NCI-H446 (cell line): ENCODE measurements at regions not wholly inside any gene's neighbourhood (a gene's known extent, or its start where the extent isn't known, plus 50 kb on each side); places are given as distances from the start of the nearest gene placed in this dataset.
A peak's percentile ranks its signal among the peaks of the same experiment; 100 is the strongest.

Experiments used
- DNase-seq, 2 experiments: peaks; one replicate each; lab custom pipeline; 2025; lab: John Stamatoyannopoulos, UW

DNA sequence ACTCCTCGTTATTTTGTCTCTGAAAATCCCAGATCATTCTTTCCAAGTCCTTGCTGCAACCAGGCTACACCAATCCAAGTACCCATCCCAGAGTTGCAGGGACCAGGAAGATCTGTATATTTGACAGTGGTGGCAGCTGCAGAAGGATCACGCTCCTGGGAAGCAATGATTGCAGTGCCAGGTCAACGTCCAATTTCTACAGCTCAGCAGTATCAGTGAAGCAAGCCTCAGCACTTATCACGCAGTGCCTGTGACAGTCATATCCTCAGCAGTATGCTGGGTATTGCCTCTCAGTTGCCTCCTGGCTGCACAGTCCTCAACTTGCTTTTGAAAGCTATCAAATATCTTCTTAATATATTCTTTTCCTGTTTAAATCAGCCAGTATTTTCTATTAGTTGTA is 66.7 kb downstream of the BARHL2 start:
- DNase-seq = no peak

GRCh38 chr1:90640325-90640724 is 76.8 kb downstream of the BARHL2 start:
- DNase-seq = no peak

GRCh38 chr1:90622666-90623065 is 94.4 kb downstream of the BARHL2 start:
- DNase-seq = no peak

GRCh38 chr1:90621986-90622385 is 95.1 kb downstream of the BARHL2 start:
- DNase-seq = no peak

DNA sequence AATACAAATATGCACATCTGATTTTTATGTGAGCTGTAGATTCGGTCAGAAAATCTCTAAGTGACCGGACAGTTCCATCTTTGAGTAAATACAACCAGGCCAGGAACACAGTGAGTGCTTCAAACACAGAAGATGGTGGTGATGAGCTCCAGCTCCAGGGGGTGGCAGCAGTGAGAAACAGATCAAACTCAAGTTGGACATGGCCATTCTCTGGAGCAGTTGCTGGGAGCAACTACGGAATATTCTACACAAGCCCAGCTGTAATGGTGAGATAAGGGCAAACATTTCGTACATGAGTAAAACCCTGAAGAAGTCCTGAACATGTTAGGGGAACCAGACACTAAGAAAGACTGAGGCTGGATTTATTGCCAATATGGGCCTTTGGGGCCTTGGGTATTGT is 100.7 kb downstream of the BARHL2 start:
- DNase-seq = peak; percentile 41 to 65

GRCh38 chr1:90614872-90615271 is 102.2 kb downstream of the BARHL2 start:
- DNase-seq = peak in 1 of 2 experiments; percentile 24

- no peak for DNase-seq
Observed at GRCh38 chr1:90613371-90613770, 103.7 kb downstream of the BARHL2 start.

DNA sequence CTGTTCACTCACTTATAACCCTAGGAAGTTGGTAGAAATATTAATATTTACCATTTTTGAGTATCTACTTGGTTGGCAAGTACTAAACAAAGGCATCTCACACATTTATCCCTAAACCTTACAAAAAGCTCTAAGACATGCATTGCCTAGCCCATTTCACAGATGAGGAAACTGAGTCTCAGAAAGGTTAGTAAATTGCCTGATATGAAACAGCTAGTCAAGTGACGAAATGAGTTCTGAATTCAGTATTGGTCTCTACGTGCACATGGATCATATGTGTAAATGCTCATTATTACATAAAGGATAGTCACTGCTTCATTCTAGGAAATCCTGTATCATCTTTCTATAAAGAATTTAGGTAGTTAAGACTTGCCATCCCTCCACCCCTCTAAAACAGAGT is 105.1 kb downstream of the BARHL2 start:
- no peak for DNase-seq

DNA sequence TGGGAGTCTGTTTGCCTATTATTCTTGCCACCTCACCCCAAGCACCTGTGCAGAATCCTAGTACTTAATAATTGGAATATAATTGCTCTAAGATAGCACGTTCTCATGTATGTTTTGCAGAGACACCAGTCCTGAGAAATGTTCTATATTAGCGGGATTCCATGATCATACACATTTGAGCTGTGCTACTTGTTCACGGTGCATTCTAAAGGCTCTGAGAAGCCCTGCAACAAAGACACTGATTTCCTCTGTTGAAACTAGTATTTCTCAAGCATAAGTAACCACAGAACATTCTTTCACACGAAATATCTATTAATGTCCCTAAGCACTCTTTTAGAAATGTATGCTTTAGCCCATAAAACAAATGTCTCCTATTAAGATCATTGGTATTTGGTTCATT is 109.4 kb downstream of the BARHL2 start:
- DNase-seq = no peak

GRCh38 chr1:90605070-90605469 is 112.0 kb downstream of the BARHL2 start:
- peak in 1 of 2 experiments; percentile 8 for DNase-seq

GRCh38 chr1:90593312-90593711 is 123.8 kb downstream of the BARHL2 start:
- DNase-seq = no peak

GRCh38 chr1:90591970-90592356 is 125.1 kb downstream of the BARHL2 start:
- DNase-seq = no peak

GRCh38 chr1:90591355-90591969 is 125.6 kb downstream of the BARHL2 start:
- DNase-seq = no peak

DNA sequence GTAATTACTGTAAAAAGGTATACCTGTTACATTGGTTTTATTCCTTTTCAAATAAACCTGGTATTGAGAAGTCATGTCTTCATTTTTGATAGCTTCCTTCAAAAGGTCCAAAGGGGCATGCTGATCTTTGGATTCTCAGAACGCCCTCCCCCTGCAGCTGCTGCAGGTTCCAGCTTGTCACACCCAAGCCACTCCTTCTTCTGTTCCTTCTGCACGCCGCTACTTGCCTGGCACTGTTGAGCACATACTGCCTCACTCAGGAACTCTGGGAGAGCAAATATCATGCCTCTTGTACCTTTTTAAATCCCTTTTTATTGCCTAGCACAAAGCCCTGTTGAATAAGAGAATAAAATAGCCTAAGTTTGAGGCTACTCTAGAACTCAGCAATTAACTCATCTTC is 136.9 kb downstream of the BARHL2 start:
- DNase-seq = no peak

DNA sequence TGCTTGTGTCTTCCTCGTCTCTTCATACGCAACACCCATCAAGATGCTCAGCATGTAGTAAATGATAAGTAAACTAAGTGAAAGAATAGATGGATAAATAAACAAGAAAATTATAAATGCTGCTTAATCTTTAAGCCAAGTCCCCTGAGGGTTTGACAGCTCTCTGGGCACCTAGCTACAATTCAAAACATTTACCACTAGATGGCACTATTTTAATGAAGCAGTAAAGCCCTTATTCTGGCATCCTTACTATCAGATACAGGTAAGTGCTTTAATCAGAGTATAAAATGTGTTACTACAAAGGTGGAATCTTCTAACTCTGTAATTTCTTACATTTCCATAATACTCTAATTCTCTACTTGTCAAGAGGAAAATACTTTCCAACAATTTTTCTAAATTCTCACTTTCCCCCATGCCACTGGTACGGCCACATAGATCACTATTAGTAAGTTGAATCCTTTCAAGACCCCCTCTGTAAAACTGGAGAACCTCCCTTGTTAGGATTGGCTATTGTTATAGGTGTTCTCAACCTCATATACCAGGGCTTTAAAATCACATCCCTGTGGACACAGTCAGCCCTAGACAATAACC is 137.8 kb downstream of the BARHL2 start:
- DNase-seq = peak; percentile 57 to 76

DNA sequence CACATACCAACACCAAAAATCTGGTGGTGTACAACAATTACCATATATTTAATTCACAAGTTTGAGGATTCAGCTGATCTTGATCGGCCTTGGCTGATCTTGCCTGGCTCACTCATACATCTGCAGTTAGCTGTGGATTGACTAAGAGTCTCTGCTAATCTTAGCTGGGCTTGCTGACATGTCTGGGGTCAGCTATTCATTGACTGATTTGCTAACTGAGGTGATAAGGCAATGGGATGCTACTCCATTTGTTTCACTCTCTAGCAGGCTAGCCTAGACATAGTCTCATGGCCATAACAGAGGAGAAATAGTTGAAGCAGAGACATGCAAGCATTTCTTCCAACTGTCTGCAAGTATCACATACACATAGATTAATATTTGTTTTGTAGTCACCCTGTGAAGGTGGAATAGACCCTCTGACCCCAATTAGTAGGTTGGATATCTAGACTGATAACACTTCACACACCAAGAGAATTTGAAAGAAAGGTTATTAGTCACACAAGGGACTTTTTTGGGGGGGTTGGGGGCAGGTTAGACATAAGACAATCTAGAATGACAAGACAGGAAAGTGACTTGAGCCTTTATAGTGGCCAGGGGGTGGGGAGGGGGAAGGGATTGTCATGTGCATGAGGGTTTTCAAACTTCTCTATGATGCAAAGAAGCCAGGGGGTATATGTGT is 142.3 kb downstream of the BARHL2 start:
- no peak for DNase-seq

- no peak for DNase-seq
Observed at GRCh38 chr1:90573736-90574135, 143.4 kb downstream of the BARHL2 start.

DNA sequence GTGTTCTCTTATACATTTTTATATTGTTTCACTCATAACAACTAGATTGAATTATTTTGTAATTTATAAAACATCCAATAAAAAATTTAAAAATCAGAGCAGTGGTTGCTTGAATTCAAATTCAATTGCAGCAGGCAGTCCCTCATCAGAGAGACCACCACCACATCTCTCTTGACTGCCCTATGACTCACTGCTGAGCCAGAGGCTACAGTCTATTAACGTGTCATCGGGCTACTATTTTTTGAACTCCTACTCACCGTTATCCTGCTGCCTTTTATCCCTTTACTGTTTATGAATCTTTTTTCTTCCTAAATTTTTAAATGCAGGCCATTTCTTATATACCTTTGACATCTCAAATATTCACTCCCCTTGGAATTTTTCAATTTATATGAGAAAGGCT is 144.7 kb downstream of the BARHL2 start:
- no peak for DNase-seq

DNA sequence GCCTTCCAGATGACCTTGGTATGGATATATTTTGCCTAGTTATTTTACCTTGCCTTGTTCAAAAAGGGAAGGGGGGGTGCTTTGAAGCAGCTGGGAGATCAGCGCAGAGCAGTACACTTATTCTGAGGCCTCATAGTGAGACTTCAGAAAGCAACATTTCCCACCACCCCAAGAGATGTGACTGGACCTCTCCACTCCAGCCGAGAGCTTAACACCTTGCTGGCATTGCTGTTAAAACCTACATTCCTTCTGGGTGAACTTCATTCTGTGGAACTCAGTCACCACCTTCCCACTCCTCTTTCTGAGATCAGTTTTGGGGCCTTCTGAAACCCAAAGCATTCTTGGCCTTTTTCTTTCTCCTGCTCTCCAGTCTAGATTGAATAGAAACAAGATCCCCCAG is 148.7 kb downstream of the BARHL2 start:
- no peak for DNase-seq

DNA sequence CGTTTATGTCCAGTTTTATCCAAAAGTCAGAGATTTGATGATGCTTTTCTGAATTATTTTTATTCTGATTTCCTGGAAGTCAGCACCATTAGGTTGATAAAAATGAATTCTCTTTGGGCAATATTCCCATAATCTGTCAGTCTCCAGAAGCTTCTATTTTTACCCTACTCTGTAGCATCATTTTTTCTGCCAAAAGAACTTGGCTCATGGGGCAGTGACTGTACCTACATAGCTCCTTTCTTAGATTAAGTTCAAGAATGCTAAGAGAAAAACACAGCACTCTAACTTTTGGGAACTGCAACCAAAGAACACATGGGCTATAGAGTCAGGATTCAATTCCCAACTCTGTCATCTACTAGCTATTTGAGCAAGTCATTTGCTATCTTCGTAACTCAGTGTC is 152.9 kb downstream of the BARHL2 start:
- peak in 1 of 2 experiments; percentile 10 for DNase-seq

- DNase-seq = no peak
Observed at GRCh38 chr1:90562892-90563291, 154.2 kb downstream of the BARHL2 start.

GRCh38 chr1:90561911-90562310 is 155.2 kb downstream of the BARHL2 start:
- DNase-seq = no peak

DNA sequence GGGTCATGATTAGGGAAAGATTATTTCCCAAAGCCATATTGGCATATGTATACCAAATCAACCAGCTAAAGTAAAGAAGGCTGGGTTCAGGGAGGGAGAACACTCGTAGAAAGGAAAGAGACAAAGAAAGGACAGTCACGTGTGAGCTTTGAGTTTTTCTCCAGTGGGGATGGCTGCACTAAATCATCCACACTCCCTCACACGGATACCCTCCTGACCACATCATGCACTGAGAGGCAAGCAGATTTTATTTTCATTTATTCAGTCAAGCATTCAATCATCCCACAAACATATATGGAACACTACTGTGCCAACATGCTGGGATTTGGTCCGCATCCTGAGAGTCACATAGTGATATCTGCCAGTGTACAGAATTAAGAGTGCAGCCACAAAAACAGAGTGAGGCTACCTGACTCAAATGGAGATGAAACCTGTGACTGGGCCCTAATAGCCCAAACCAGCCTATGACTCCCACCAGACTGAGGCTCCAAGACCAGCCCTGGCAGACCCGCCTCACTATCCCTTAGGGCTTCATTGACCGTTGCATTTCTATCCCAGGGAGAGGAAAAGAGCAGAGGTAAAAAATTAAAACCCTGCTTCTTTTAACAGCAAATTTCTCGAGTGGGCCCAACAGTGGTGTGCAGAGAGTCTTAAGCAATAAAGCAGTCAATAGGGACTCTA is 155.9 kb downstream of the BARHL2 start:
- no peak for DNase-seq
